ENCODE measurements at regions not wholly inside any gene's neighbourhood (a gene's known extent, or its start where the extent isn't known, plus 50 kb on each side); places are given as distances from the start of the nearest gene placed in this dataset.

- DNase-seq (ENCODE audit: low read depth in 2 of 2) = no peak
These were observed 63.5 kb downstream of the DNTTIP2 start for GRCh38 chr1:93815366-93816110.

GRCh38 chr1:93814795-93815340, 64.1 kb downstream of the DNTTIP2 start:
- DNase-seq (ENCODE audit: low read depth in 2 of 2) = no peak

GRCh38 chr1:93814059-93814794, 64.8 kb downstream of the DNTTIP2 start:
- DNase-seq (ENCODE audit: low read depth in 2 of 2) = peak; percentile 18 to 22

- no peak for DNase-seq (ENCODE audit: low read depth in 2 of 2)
These were observed 65.9 kb downstream of the DNTTIP2 start for GRCh38 chr1:93813076-93813475.

GRCh38 chr1:93811326-93812065, 67.5 kb downstream of the DNTTIP2 start:
- DNase-seq (ENCODE audit: low read depth in 2 of 2) = no peak

- DNase-seq (ENCODE audit: low read depth in 2 of 2) = no peak
These were observed 68.7 kb downstream of the DNTTIP2 start for GRCh38 chr1:93810316-93810715.

GRCh38 chr1:93808871-93809270, 70.1 kb downstream of the DNTTIP2 start:
- no peak for DNase-seq (ENCODE audit: low read depth in 2 of 2)

- DNase-seq (ENCODE audit: low read depth in 2 of 2) = no peak
These were observed 71.6 kb downstream of the DNTTIP2 start for GRCh38 chr1:93807311-93807930.

GRCh38 chr1:93805027-93805610, 73.9 kb downstream of the DNTTIP2 start:
- no peak for DNase-seq (ENCODE audit: low read depth in 2 of 2)

- no peak for DNase-seq (ENCODE audit: low read depth in 2 of 2)
These were observed 74.6 kb downstream of the DNTTIP2 start for GRCh38 chr1:93804412-93804811.

- no peak for DNase-seq (ENCODE audit: low read depth in 2 of 2)
These were observed 77.5 kb downstream of the DNTTIP2 start for GRCh38 chr1:93801471-93801870.

GRCh38 chr1:93800856-93801255, 78.2 kb downstream of the DNTTIP2 start:
- DNase-seq (ENCODE audit: low read depth in 2 of 2) = no peak

GRCh38 chr1:93798291-93798690, 80.7 kb downstream of the DNTTIP2 start:
- no peak for DNase-seq (ENCODE audit: low read depth in 2 of 2)

GRCh38 chr1:93784538-93784937, 94.5 kb downstream of the DNTTIP2 start:
- no peak for DNase-seq (ENCODE audit: low read depth in 2 of 2)

GRCh38 chr1:93783876-93784275, 95.1 kb downstream of the DNTTIP2 start:
- DNase-seq (ENCODE audit: low read depth in 2 of 2) = no peak

- DNase-seq (ENCODE audit: low read depth in 2 of 2) = no peak
These were observed 98.0 kb upstream of the BCAR3 start for GRCh38 chr1:93779540-93780165.

GRCh38 chr1:93778457-93778856, 96.8 kb upstream of the BCAR3 start:
- no peak for DNase-seq (ENCODE audit: low read depth in 2 of 2)

- DNase-seq (ENCODE audit: low read depth in 2 of 2) = no peak
These were observed 95.6 kb upstream of the BCAR3 start for GRCh38 chr1:93777255-93777654.

- no peak for DNase-seq (ENCODE audit: low read depth in 2 of 2)
These were observed 95.1 kb upstream of the BCAR3 start for GRCh38 chr1:93776728-93777127.

- no peak for DNase-seq (ENCODE audit: low read depth in 2 of 2)
These were observed 93.6 kb upstream of the BCAR3 start for GRCh38 chr1:93775224-93775623.

GRCh38 chr1:93774707-93775106, 93.1 kb upstream of the BCAR3 start:
- DNase-seq (ENCODE audit: low read depth in 2 of 2) = no peak

Measured in activated CD4-positive, alpha-beta T cell treated with anti-CD3 and anti-CD28 coated beads for 24 hours (primary cell).